Upper lobe of left lung (tissue), 6 donors: ENCODE measurements at regions not wholly inside any gene's neighbourhood (a gene's known extent, or its start where the extent isn't known, plus 50 kb on each side); places are given as distances from the start of the nearest gene placed in this dataset.
"Not testable (repeated sequence)": the region's sequence is repeated elsewhere in the genome, so short reads cannot be mapped to it uniquely, and the experiment has no call there.

Source experiments
- ATAC-seq, 2 donors: fragments of 200-7000 bp; cut with Tn5 transposase; one replicate each; pipeline ENCODE4 v1.9.1; 2022; ENCODE audit warnings: mild to moderate bottlenecking in 2 of 2, moderate library complexity in 2 of 2; ENCODE audit not compliant: low FRiP score in 2 of 2
- DNase-seq, 2 donors: peaks; one replicate each; pipeline ENCODE4 v3.0.0-alpha.2; 2019 to 2020
- H3K27ac ChIP-seq, 4 donors: fragments of 200-600 bp; sonication (generic); one replicate each; pipeline ENCODE4 v1.5.1; 2016 to 2019
- H3K27me3 ChIP-seq, 4 donors: fragments of 200-600 bp; sonication (generic); one replicate each; pipeline ENCODE4 v1.5.1; 2017 to 2019
- H3K36me3 ChIP-seq, 4 donors: fragments of 200-600 bp; sonication (generic); one replicate each; pipeline ENCODE4 v1.5.1; 2016 to 2019
- H3K4me1 ChIP-seq, 4 donors: fragments of 200-600 bp; sonication (generic); one replicate each; pipeline ENCODE4 v1.5.1; 2018 to 2019
- H3K4me3 ChIP-seq, 4 donors: fragments of 200-600 bp; sonication (generic); one replicate each; pipeline ENCODE4 v1.5.1; 2017 to 2019; ENCODE audit warnings: mild to moderate bottlenecking in 2 of 4, moderate library complexity in 1 of 4
- H3K9me3 ChIP-seq, 4 donors: fragments of 200-600 bp; sonication (generic); one replicate each; pipeline ENCODE4 v1.5.1; 2018 to 2019
- CTCF ChIP-seq, 6 experiments: fragments of 450-650 bp in 4 of 6; fragments of 200-600 bp in 2 of 6; sonication (generic) in 2 of 6; IDR thresholded peaks; one replicate each; pipeline ENCODE4 v1.5.1; 2016 to 2019; ENCODE audit warnings: antibody characterized with exemption in 6 of 6
- EP300 ChIP-seq, 4 donors: sonication (generic); formaldehyde crosslinking; IDR thresholded peaks; one replicate each; pipeline ENCODE4 v1.5.1; 2017; ENCODE audit warnings: antibody characterized with exemption in 4 of 4, control low read depth in 2 of 4
- POLR2A ChIP-seq, 4 donors: fragments of 450-650 bp; IDR thresholded peaks; one replicate each; pipeline ENCODE4 v1.5.1; 2016 to 2017; ENCODE audit warnings: antibody characterized with exemption in 4 of 4, mild to moderate bottlenecking in 2 of 4
- POLR2AphosphoS5 ChIP-seq, 2 donors: sonication (generic); formaldehyde crosslinking; IDR thresholded peaks; one replicate each; pipeline ENCODE4 v1.5.1; 2017; ENCODE audit warnings: antibody characterized with exemption in 2 of 2
- WGBS, 2 donors: methylation state at CpG; one replicate each; pipeline ENCODE4 v1.1.5; 2017 to 2018; 5-methylcytosine and 5-hydroxymethylcytosine counted together
- donor health status: DM: no; HTN: no; CAD: no; lungs with moderate emphysema.
- donor health status: DM: no; HTN: yes; CAD: no; lungs with severe emphysema.

GRCh38 chr1:187936667-187937066 lies 1107.9 kb downstream of the PLA2G4A start:
- no peak for DNase-seq
- TF ChIP-seq POLR2A (IDR thresholded peaks at IDR 0.05) (no peak), POLR2AphosphoS5 (IDR thresholded peaks at IDR 0.05) (no peak), EP300 (IDR thresholded peaks at IDR 0.05) (no peak), CTCF (IDR thresholded peaks at IDR 0.05) (no peak)
- Histone ChIP-seq H3K36me3 (no peaks in the 10 kb centered on the region), H3K4me1 (no peaks in the 10 kb centered on the region), H3K27me3 (no peaks in the 10 kb centered on the region), H3K9me3 (no peaks in the 10 kb centered on the region), H3K4me3 (no peak overlapping the region), H3K27ac (no peak overlapping the region)
- ATAC-seq = no peak
- 54 to 74% methylated on average over 1 of the region's 1 CpG for WGBS, 2 donors

- 48 to 50% methylated on average over 2 of the region's 2 CpGs for WGBS, 2 donors
- no peaks in the 10 kb centered on the region for H3K27me3 ChIP-seq
- no peak overlapping the region for H3K4me3 ChIP-seq
- no peak overlapping the region for H3K27ac ChIP-seq
- H3K4me1 ChIP-seq = no peaks in the 10 kb centered on the region
- DNase-seq (no peak), ATAC-seq (no peak)
- no peaks in the 10 kb centered on the region for H3K9me3 ChIP-seq
- TF ChIP-seq CTCF (IDR thresholded peaks at IDR 0.05) (no peak), POLR2AphosphoS5 (IDR thresholded peaks at IDR 0.05) (no peak), EP300 (IDR thresholded peaks at IDR 0.05) (no peak), POLR2A (IDR thresholded peaks at IDR 0.05) (no peak)
- H3K36me3 ChIP-seq = no peaks in the 10 kb centered on the region
These were observed 1109.3 kb downstream of the PLA2G4A start for GRCh38 chr1:187938092-187938491.

GRCh38 chr1:187942986-187943385 lies 1114.2 kb downstream of the PLA2G4A start:
- DNase-seq (no peak), ATAC-seq (no peak)
- Histone ChIP-seq H3K4me3 (no peak overlapping the region), H3K4me1 (no peaks in the 10 kb centered on the region), H3K27ac (no peak overlapping the region), H3K36me3 (no peaks in the 10 kb centered on the region), H3K27me3 (no peaks in the 10 kb centered on the region), H3K9me3 (peaks cover 0 to 8% (median 7%) of the 10 kb centered on the region in 4 donors)
- no peak for TF ChIP-seq CTCF (IDR thresholded peaks at IDR 0.05)
- no peak for TF ChIP-seq EP300 (IDR thresholded peaks at IDR 0.05)
- no peak for TF ChIP-seq POLR2AphosphoS5 (IDR thresholded peaks at IDR 0.05)
- no peak for TF ChIP-seq POLR2A (IDR thresholded peaks at IDR 0.05)
- WGBS, 2 donors = 82 to 91% methylated on average over 4 of the region's 4 CpGs

GRCh38 chr1:187943606-187944403 lies 1115.1 kb downstream of the PLA2G4A start:
- no peaks in the 10 kb centered on the region for H3K36me3 ChIP-seq
- peaks cover 0 to 8% (median 7%) of the 10 kb centered on the region in 4 donors for H3K9me3 ChIP-seq
- TF ChIP-seq POLR2A (IDR thresholded peaks at IDR 0.05) = no peak
- no peak for TF ChIP-seq POLR2AphosphoS5 (IDR thresholded peaks at IDR 0.05)
- TF ChIP-seq CTCF (IDR thresholded peaks at IDR 0.05) = no peak
- no peak for TF ChIP-seq EP300 (IDR thresholded peaks at IDR 0.05)
- H3K4me3 ChIP-seq = no peak overlapping the region
- ATAC-seq (no peak), DNase-seq (no peak)
- no peaks in the 10 kb centered on the region for H3K27me3 ChIP-seq
- no peaks in the 10 kb centered on the region for H3K4me1 ChIP-seq
- WGBS, 2 donors = 45 to 47% methylated on average over 2 of the region's 2 CpGs
- H3K27ac ChIP-seq = no peak overlapping the region

- not testable (repeated sequence) for H3K36me3 ChIP-seq, H3K27ac ChIP-seq, ATAC-seq, H3K4me3 ChIP-seq, H3K4me1 ChIP-seq, DNase-seq, H3K27me3 ChIP-seq
- 70 to 72% methylated on average over 3 of the region's 3 CpGs for WGBS, 2 donors
- peaks cover 0 to 11% (median 7%) of the 10 kb centered on the region in 4 donors for H3K9me3 ChIP-seq
These were observed 1117.9 kb downstream of the PLA2G4A start for GRCh38 chr1:187946661-187947060.
